ENCODE measurements at regions not wholly inside any gene's neighbourhood (a gene's known extent, or its start where the extent isn't known, plus 50 kb on each side); places are given as distances from the start of the nearest gene placed in this dataset.
"Not testable (repeated sequence)": the region's sequence is repeated elsewhere in the genome, so short reads cannot be mapped to it uniquely, and the experiment has no call there.

DNA sequence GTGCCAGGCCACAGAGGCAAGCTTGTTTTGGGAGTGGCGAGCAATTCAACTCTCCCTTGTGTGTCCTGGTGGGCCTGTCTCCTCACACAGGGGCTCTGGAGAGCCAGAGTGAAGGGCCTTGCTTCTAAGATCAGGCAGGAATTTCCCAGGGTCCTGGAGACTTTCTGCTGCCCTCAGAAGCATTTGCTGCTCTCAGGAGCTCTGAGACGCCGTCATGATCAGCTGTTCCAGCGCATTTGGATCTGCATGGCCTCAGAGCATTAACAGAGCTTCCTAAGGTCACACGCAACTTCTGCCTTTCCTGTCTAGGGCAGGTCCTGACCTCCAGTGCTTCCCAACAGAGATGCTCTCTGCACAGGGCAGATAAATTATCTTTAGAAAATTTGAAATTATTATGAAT lies 52.2 kb upstream of the C10orf90 start:
- DNase-seq: no peak

DNA sequence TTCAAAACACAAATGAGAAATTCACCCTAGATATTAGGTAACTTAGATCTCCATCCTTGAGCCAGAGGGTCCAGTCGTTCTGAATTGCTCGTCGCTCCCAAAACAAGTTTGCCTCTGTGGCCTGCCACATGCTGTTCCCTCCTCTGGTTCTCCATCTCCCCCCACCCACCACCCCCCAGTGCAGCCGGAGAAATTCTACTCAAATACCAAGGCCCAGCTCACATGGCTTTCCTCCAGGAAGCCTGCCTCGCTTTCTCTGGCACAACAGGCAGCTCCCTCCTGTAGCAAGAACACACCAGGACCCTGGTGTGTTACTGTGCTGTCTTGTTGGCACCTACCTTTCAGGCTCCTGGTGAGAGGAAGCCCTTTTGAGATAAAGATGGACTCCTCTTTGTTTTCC lies 52.7 kb upstream of the C10orf90 start:
- DNase-seq: no peak

GRCh38 chr10:126729314-126729870 lies 58.9 kb upstream of the C10orf90 start:
- no peak for DNase-seq

DNA sequence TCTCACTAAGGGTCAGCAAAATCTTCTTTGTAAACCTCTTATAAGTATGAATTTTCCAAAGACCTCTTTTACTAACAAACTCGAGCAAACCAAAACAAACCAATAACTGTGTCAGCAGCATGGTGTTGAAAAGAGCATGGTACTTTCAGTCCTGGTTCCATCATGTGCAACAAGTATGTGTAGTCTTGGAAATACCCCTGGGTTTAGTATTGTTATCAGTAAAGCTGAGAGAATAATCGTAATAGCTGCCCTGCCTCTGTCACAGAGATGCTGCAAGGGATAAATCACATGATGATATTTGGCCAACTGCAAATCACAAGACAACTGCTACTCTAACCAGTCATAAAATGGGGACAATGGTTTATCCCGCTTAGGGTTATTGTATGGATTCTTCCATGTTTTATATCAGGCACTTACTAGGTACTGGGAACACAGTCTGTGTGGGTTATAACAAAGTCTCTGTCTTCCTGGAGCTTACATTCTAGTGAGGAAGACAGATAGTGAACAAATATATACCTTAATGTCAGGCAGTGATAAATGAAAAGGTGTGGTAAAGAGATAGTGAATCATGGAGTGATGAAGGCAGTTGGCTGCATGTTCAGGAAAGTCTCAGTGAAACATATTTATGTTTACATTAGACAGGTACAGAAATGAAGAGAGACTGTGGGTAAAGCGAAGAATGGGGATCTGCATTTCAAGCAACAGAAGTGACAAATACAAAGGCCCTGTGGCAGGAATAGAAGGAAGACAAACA lies 60.5 kb upstream of the C10orf90 start:
- DNase-seq: no peak

GRCh38 chr10:126731610-126731990 lies 61.1 kb upstream of the C10orf90 start:
- peak; percentile 49 for DNase-seq

DNA sequence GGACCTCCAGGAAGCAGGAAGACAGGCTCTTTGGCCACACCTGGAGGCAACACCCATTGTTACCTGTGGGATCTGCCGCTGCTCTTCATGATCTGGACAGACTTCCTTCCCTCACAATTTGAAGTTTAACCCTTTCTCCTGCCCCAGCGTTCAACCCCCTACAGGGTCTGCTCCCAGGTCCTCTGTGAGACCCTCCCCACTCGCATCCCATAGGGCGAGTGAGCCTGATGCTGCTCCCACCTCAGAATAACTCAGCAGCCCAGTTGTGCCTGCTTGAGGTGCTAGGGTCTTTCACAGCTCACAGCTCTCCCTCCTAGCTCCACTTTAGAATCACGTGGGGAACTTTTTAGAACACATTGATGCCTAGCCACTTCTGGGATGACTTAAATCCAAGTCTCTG lies 61.8 kb upstream of the C10orf90 start:
- no peak for DNase-seq

GRCh38 chr10:126732868-126733267 lies 62.4 kb upstream of the C10orf90 start:
- DNase-seq: peak; percentile 50

DNA sequence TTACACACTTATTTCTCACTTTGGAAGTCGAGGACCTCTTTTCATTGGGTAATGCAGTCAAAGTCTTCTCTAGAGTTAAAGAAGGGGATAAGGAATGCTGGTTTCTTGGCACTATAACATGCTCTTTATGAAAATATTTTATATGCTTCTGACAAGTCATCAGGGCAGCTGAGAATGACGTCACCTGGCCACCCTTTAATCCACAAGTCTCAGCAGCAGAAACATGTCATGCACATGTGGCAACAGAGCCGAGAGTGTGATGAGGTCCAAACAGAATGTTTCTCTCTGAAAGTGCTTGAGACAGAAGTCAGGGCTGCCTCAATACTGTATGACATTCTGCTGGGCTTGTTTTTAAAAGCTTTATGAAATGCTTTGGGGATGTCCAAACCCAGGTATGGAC lies 63.5 kb upstream of the C10orf90 start:
- no peak for DNase-seq

DNA sequence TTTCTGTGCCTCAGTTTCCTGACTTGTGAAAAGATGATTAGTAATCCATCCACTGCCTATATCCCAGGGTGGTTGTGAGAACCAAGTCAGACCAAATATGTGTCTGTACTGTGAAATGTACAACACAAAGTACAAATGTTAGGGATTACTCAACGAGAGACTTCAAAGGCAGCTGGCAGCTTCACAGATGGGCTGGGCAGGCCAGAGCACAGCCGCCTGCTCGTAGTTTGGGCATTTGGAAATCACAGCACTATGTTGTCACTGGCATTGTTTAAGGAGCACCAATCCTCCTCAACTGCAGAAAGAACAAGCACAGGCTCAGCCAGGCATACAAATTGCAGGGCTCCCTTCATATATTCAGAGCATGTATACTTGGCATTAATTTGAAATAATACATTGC lies 64.5 kb upstream of the C10orf90 start:
- DNase-seq: no peak

GRCh38 chr10:126736142-126736541 lies 65.6 kb upstream of the C10orf90 start:
- peak; percentile 50 for DNase-seq

DNA sequence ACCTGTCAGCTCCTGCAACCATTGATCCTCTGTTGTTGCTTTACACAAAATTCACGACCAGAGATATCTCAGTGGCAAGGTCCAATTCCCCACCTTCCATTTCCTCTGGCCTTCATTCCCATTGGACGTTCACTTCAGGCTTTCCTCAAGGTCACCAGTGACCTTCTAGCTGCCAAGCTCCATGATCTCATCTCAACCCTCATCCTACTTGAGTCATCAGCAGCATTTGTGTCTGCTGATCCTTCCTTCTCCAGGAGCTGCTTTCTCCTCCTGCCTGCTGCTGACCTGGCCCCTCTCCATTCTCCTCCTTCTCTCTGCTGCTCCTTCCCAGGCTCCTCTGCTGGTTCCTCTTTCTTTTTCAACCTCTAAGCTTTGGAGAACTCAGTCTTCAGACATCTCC lies 66.2 kb upstream of the C10orf90 start:
- no peak for DNase-seq

DNA sequence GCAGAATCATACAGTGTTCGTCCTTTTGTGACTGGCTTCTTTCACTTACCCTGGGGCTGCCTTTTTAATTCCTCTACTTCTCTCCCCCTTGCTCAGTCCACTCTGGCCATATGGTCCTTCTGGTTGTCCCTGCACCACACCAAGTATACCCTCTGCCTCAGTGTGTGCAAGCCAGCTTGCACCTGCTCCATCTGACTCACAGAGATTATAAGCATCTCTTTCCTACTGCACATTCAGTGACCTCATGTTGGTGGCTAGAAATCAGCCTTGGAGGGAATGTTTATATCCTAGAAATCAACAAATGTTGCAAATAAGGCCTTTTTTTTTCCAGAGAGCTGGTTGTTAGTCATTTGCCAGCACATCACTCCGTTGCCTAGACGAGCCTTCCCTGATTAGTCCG lies 67.5 kb upstream of the C10orf90 start:
- no peak for DNase-seq

DNA sequence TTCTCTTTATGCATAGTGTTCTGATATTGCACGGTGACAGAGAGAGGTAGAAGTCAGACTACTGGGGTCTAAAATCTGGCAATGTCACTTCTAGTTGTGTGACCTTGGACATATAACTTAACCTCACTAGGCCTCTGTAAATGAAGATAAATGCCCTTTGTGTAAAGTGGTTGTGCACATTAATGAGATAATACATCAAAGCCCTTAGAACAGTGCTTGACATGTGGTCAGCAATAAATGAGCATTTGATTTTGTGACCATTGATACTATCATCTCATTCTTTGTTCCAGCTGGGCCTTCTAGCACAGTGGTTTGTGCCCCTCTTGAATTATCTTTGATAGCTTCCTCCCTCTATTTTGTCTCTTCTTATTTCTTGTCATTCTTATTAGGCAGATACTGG lies 74.1 kb upstream of the C10orf90 start:
- no peak for DNase-seq

- DNase-seq: peak; percentile 93
Observed at GRCh38 chr10:126749015-126749655, 78.6 kb upstream of the C10orf90 start.

DNA sequence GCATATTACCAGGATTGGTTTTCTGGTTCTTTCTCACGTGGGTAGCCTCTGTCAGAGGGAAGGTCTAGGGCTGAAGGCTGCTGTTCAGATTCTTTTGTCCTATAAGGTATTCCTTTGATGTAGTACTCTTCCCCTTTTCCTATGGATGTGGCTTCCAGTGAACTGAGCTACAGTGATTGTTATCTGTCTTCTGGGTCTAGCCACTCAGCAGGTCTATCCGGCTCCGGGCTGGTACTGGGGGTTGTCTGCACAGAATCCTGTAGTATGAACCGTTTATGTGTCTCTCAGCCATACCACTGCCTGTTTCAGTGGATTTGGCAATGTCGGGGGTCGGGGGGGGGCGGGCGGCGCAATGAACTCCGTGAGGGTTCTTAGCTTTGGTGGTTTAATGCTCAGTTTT lies 84.5 kb upstream of the C10orf90 start:
- no peak for DNase-seq

GRCh38 chr10:126758867-126759266 lies 88.4 kb upstream of the C10orf90 start:
- no peak for DNase-seq

DNA sequence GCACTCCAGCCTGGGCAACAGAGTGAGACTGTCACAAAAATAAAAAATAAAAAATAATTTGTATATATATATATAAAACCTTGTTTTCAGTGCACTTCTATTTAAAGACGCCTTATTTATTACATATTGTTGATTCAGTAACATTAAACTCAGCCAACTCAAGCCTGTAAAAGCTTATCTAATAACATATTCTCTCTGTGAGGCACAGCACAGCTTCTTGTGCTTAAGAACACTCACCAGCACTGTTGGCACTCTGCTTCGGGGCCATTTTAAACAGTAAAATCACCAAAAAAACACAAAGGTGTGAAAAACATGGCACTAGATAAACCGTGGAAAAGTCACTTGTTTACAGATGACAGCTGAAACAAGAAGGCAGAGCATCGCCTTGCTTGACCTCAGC lies 89.0 kb upstream of the C10orf90 start:
- no peak for DNase-seq

DNA sequence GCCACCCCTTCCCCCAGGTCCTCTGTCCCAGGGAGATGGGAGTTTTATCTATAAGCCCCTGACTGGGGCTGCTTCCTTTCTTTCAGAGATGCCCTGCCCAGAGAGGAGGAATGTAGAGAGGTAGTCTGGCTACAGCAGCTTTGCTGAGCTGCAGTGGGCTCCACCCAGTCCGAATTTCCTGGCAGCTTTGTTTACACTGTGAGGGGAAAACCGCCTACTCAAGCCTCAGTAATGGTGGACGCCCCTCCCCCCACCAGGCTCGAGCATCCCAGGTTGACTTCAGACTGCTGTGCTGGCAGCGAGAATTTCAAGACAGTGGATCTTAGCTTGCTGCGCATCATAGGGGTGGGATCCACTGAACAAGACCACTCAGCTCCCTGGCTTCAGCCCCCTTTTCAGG lies 96.2 kb upstream of the C10orf90 start:
- not testable (repeated sequence) for DNase-seq

DNA sequence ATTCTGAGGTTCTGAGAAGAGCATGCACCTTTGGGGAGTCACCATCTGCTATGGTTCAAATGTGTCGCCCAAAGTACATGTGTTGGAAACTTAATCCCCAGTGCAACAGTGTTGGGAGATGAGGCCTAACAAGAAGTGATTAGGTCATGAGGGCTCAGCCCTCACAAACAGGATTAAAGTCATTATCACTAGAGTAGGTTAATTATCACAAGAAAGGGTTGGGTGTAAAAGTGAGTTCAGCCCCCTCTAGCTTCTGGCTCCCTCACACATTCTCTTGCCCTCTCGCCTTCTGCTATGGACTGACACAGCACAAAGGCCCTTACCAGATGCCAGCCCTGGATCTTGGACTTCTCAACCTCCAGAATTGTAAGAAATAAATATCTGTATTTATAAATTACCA lies 100.3 kb upstream of the C10orf90 start:
- DNase-seq: no peak

- DNase-seq: no peak
Observed at GRCh38 chr10:126776168-126776567, 105.7 kb upstream of the C10orf90 start.

DNA sequence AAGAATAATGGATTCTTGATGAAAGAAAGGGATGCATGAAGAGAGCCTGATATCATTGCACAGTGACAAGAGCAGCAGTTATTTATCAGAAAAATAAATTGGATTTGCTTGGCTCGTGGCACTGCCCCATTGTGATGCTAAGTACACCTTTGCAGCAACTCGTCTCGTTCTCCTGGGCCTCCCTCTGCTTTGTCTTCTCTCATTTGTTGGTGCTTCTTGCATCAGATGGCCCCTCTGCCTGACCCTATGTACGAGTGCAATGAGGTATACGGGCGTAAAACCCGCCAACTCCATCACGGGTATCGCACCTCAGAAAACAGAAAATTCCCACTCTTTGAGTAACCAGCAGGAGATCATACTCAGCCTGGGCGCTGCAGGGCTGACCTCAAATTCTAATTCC lies 107.2 kb upstream of the C10orf90 start:
- DNase-seq: no peak

DNA sequence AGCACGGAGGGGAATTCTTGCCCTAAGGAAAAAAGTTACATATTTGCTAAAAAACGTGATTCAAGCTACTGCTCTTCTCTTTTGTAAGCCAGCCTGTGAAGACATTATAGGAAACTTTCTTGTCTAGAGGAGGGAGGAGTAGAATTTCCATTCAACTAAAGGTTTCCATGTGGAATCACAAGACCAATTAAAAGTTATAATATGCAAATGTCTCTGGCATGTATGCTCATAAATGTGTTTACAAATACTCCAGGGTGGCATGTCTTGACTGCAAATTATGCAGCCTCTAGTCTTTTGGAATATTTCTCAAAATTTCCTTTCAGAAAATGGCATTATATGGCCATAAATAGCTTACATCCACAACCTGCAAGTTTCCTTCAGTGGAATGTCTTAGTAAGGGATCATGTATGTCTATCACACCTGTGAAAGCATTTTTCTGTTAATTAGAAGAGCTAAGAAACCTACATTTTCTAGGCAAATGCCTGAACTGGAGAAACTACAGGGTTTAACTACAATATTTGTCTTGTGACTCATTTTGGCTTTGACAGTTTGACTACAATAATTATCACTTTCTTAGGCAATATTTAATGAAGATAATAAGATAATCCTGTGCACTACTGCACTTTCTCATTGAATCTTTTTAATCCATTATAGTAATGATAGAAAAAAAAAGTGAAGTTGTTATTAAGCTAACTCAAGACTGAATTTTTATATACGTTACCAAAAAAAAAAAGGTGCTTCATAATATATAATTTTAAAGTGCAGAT lies 111.1 kb upstream of the C10orf90 start:
- no peak for DNase-seq

- DNase-seq: no peak
Observed at GRCh38 chr10:126783806-126784557, 113.5 kb upstream of the C10orf90 start.

Data from eye (tissue), 1 donor.